Natural killer cell treated with Interleukin-12 subunit alpha and Interleukin-12 subunit beta and Interleukin-15 and Interleukin-18, amount 100 ng/mL, for 72 hours (primary cell): ENCODE measurements at regions not wholly inside any gene's neighbourhood (a gene's known extent, or its start where the extent isn't known, plus 50 kb on each side); places are given as distances from the start of the nearest gene placed in this dataset.

Experiments
- ATAC-seq, 2 donors: fragments of 150-1000 bp; cut with Tn5 transposase in 1 of 2; sonication (Bioruptor Pico), chemical (Tn5 transposase) in 1 of 2; 2 replicates each; pipeline ENCODE4 v1.10.0; 2021
- DNase-seq: peaks from one replicate; pipeline ENCODE4 v3.0.0; 2022; ENCODE audit warnings: low spot score
- H3K27ac Mint-ChIP-seq, 2 donors: 1 replicate in 1 of 2; 2 replicates in 1 of 2; pipeline ENCODE4 v1.8.0; 2022; ENCODE audit warnings: mixed read lengths in 2 of 2, mild to moderate bottlenecking in 1 of 2, moderate library complexity in 1 of 2
- H3K27me3 Mint-ChIP-seq, 2 donors: 1 replicate in 1 of 2; 2 replicates in 1 of 2; pipeline ENCODE4 v1.8.0; 2022; ENCODE audit warnings: mixed read lengths in 2 of 2
- H3K36me3 Mint-ChIP-seq: one replicate; pipeline ENCODE4 v1.8.0; 2022; ENCODE audit warnings: mixed read lengths
- H3K4me1 Mint-ChIP-seq, 2 donors: 1 replicate in 1 of 2; 2 replicates in 1 of 2; pipeline ENCODE4 v1.8.0; 2022; ENCODE audit warnings: low read depth in 2 of 2, mixed read lengths in 2 of 2, mild to moderate bottlenecking in 1 of 2
- H3K4me3 Mint-ChIP-seq: one replicate; pipeline ENCODE4 v1.8.0; 2022; ENCODE audit warnings: mixed read lengths
- H3K9me3 Mint-ChIP-seq: 2 replicates; pipeline ENCODE4 v1.8.0; 2022; ENCODE audit warnings: mixed read lengths

GRCh38 chr3:106748472-106749262 is 628.6 kb upstream of the CCDC54 start:
- Mint-ChIP-seq H3K36me3 (peaks cover 4% of the 10 kb centered on the region), H3K9me3 (no peaks in the 10 kb centered on the region), H3K4me3 (no peak overlapping the region), H3K27ac (no peak overlapping the region), H3K4me1 (no peaks in the 10 kb centered on the region), H3K27me3 (no peaks in the 10 kb centered on the region)
- ATAC-seq (no peak), DNase-seq (no peak)

- Mint-ChIP-seq H3K27ac (no peak overlapping the region), H3K4me3 (no peak overlapping the region), H3K9me3 (peaks cover 7% of the 10 kb centered on the region), H3K36me3 (peaks cover 9% of the 10 kb centered on the region), H3K27me3 (no peaks in the 10 kb centered on the region), H3K4me1 (no peaks in the 10 kb centered on the region)
- DNase-seq (no peak), ATAC-seq (no peak)
Observed at GRCh38 chr3:106750092-106750491, 627.1 kb upstream of the CCDC54 start.

GRCh38 chr3:106755336-106755735 is 621.9 kb upstream of the CCDC54 start:
- Mint-ChIP-seq H3K27me3 (no peaks in the 10 kb centered on the region), H3K36me3 (peaks cover 10% of the 10 kb centered on the region), H3K9me3 (peaks cover 8% of the 10 kb centered on the region), H3K27ac (no peak overlapping the region), H3K4me1 (no peaks in the 10 kb centered on the region), H3K4me3 (no peak overlapping the region)
- DNase-seq, result no peak
- no peak for ATAC-seq

GRCh38 chr3:106756901-106757300 is 620.3 kb upstream of the CCDC54 start:
- DNase-seq, result no peak
- no peak for ATAC-seq
- no peak overlapping the region for H3K4me3 Mint-ChIP-seq

GRCh38 chr3:106758459-106758858 is 618.8 kb upstream of the CCDC54 start:
- H3K9me3 Mint-ChIP-seq, result peaks cover 8% of the 10 kb centered on the region
- no peak for DNase-seq
- no peak overlapping the region for H3K27ac Mint-ChIP-seq
- ATAC-seq, result no peak
- H3K4me3 Mint-ChIP-seq, result no peak overlapping the region
- no peaks in the 10 kb centered on the region for H3K4me1 Mint-ChIP-seq
- H3K27me3 Mint-ChIP-seq, result no peaks in the 10 kb centered on the region
- peaks cover 6% of the 10 kb centered on the region for H3K36me3 Mint-ChIP-seq

More at GRCh38 chr3:106756901-106757300, 620.3 kb upstream of the CCDC54 start:
- peaks cover 10% of the 10 kb centered on the region for H3K36me3 Mint-ChIP-seq
- H3K27me3 Mint-ChIP-seq, result no peaks in the 10 kb centered on the region
- H3K27ac Mint-ChIP-seq, result no peak overlapping the region
- H3K9me3 Mint-ChIP-seq, result peaks cover 8% of the 10 kb centered on the region
- H3K4me1 Mint-ChIP-seq, result no peaks in the 10 kb centered on the region

- Mint-ChIP-seq H3K27ac (no peak overlapping the region), H3K9me3 (peaks cover 4% of the 10 kb centered on the region), H3K4me3 (no peak overlapping the region), H3K4me1 (no peaks in the 10 kb centered on the region), H3K36me3 (peaks cover 4% of the 10 kb centered on the region), H3K27me3 (no peaks in the 10 kb centered on the region)
- ATAC-seq (no peak), DNase-seq (no peak)
Observed at GRCh38 chr3:106759731-106760130, 617.5 kb upstream of the CCDC54 start.

- ATAC-seq, result no peak
- no peaks in the 10 kb centered on the region for H3K9me3 Mint-ChIP-seq
- no peak overlapping the region for H3K27ac Mint-ChIP-seq
- H3K27me3 Mint-ChIP-seq, result no peaks in the 10 kb centered on the region
- no peak overlapping the region for H3K4me3 Mint-ChIP-seq
- no peaks in the 10 kb centered on the region for H3K36me3 Mint-ChIP-seq
- DNase-seq, result no peak
- H3K4me1 Mint-ChIP-seq, result no peaks in the 10 kb centered on the region
Observed at GRCh38 chr3:106765342-106765741, 611.9 kb upstream of the CCDC54 start.

GRCh38 chr3:106768941-106769480 is 608.2 kb upstream of the CCDC54 start:
- no peak for DNase-seq
- no peak overlapping the region for H3K4me3 Mint-ChIP-seq
- no peaks in the 10 kb centered on the region for H3K36me3 Mint-ChIP-seq
- no peak for ATAC-seq
- no peaks in the 10 kb centered on the region for H3K27me3 Mint-ChIP-seq
- H3K27ac Mint-ChIP-seq, result no peak overlapping the region
- H3K9me3 Mint-ChIP-seq, result no peaks in the 10 kb centered on the region
- H3K4me1 Mint-ChIP-seq, result no peaks in the 10 kb centered on the region

- Mint-ChIP-seq H3K27me3 (no peaks in the 10 kb centered on the region), H3K9me3 (peaks cover 4% of the 10 kb centered on the region), H3K4me1 (no peaks in the 10 kb centered on the region), H3K36me3 (no peaks in the 10 kb centered on the region), H3K27ac (no peak overlapping the region), H3K4me3 (no peak overlapping the region)
- DNase-seq (no peak), ATAC-seq (no peak)
Observed at GRCh38 chr3:106773795-106774194, 603.4 kb upstream of the CCDC54 start.

GRCh38 chr3:106783231-106783630 is 594.0 kb upstream of the CCDC54 start:
- no peaks in the 10 kb centered on the region for H3K36me3 Mint-ChIP-seq
- no peaks in the 10 kb centered on the region for H3K9me3 Mint-ChIP-seq
- no peaks in the 10 kb centered on the region for H3K27me3 Mint-ChIP-seq
- no peak overlapping the region for H3K4me3 Mint-ChIP-seq
- no peak for DNase-seq
- ATAC-seq, result no peak
- H3K27ac Mint-ChIP-seq, result no peak overlapping the region
- H3K4me1 Mint-ChIP-seq, result no peaks in the 10 kb centered on the region

- H3K36me3 Mint-ChIP-seq, result no peaks in the 10 kb centered on the region
- no peak overlapping the region for H3K4me3 Mint-ChIP-seq
- ATAC-seq (no peak), DNase-seq (no peak)
- H3K4me1 Mint-ChIP-seq, result no peaks in the 10 kb centered on the region
- peaks cover 3% of the 10 kb centered on the region for H3K9me3 Mint-ChIP-seq
- H3K27me3 Mint-ChIP-seq, result no peaks in the 10 kb centered on the region
- H3K27ac Mint-ChIP-seq, result no peak overlapping the region
Observed at GRCh38 chr3:106789276-106789675, 588.0 kb upstream of the CCDC54 start.

GRCh38 chr3:106792716-106793115 is 584.5 kb upstream of the CCDC54 start:
- Mint-ChIP-seq H3K4me1 (no peaks in the 10 kb centered on the region), H3K27ac (no peak overlapping the region), H3K9me3 (peaks cover 5% of the 10 kb centered on the region), H3K36me3 (no peaks in the 10 kb centered on the region), H3K4me3 (no peak overlapping the region), H3K27me3 (no peaks in the 10 kb centered on the region)
- ATAC-seq (no peak), DNase-seq (no peak)

GRCh38 chr3:106794442-106794841 is 582.8 kb upstream of the CCDC54 start:
- no peaks in the 10 kb centered on the region for H3K36me3 Mint-ChIP-seq
- no peaks in the 10 kb centered on the region for H3K4me1 Mint-ChIP-seq
- H3K9me3 Mint-ChIP-seq, result peaks cover 5% of the 10 kb centered on the region
- H3K4me3 Mint-ChIP-seq, result no peak overlapping the region
- H3K27me3 Mint-ChIP-seq, result no peaks in the 10 kb centered on the region
- H3K27ac Mint-ChIP-seq, result no peak overlapping the region
- DNase-seq (no peak), ATAC-seq (no peak)

- ATAC-seq, result no peak
- H3K4me1 Mint-ChIP-seq, result no peaks in the 10 kb centered on the region
- no peaks in the 10 kb centered on the region for H3K36me3 Mint-ChIP-seq
- DNase-seq, result no peak
- H3K4me3 Mint-ChIP-seq, result no peak overlapping the region
- peaks cover 5% of the 10 kb centered on the region for H3K9me3 Mint-ChIP-seq
- H3K27me3 Mint-ChIP-seq, result no peaks in the 10 kb centered on the region
- H3K27ac Mint-ChIP-seq, result no peak overlapping the region
Observed at GRCh38 chr3:106795553-106795952, 581.7 kb upstream of the CCDC54 start.

- H3K9me3 Mint-ChIP-seq, result peaks cover 2% of the 10 kb centered on the region
- no peaks in the 10 kb centered on the region for H3K27me3 Mint-ChIP-seq
- no peak for ATAC-seq
- no peaks in the 10 kb centered on the region for H3K4me1 Mint-ChIP-seq
- DNase-seq, result no peak
- no peak overlapping the region for H3K4me3 Mint-ChIP-seq
- H3K27ac Mint-ChIP-seq, result no peak overlapping the region
- H3K36me3 Mint-ChIP-seq, result no peaks in the 10 kb centered on the region
Observed at GRCh38 chr3:106797461-106797860, 579.8 kb upstream of the CCDC54 start.
